Peyer's patch (tissue), 4 donors: ENCODE measurements at regions not wholly inside any gene's neighbourhood (a gene's known extent, or its start where the extent isn't known, plus 50 kb on each side); places are given as distances from the start of the nearest gene placed in this dataset.

Experiments
- DNase-seq, 3 donors: peaks; one replicate each; pipeline ENCODE4 v3.0.0-alpha.2; 2017 to 2019
- H3K27ac ChIP-seq, 4 donors: fragments of 200-600 bp; sonication (generic); one replicate each; pipeline ENCODE4 v1.5.1; 2016 to 2019
- H3K27me3 ChIP-seq, 2 donors: fragments of 200-600 bp; sonication (generic); one replicate each; pipeline ENCODE4 v1.5.1; 2019
- H3K36me3 ChIP-seq, 3 donors: fragments of 200-600 bp; sonication (generic); one replicate each; pipeline ENCODE4 v1.5.1; 2016 to 2019
- H3K4me1 ChIP-seq, 4 donors: fragments of 200-600 bp; sonication (generic); one replicate each; pipeline ENCODE4 v1.5.1; 2016 to 2019
- H3K4me3 ChIP-seq, 4 donors: fragments of 200-600 bp; sonication (generic); 1 replicate in 3 of 4; 2 replicates in 1 of 4; pipeline ENCODE4 v1.5.1; 2016 to 2019; ENCODE audit warnings: mild to moderate bottlenecking in 1 of 4
- H3K9me3 ChIP-seq, 4 donors: fragments of 200-600 bp; sonication (generic); one replicate each; pipeline ENCODE4 v1.5.1; 2016 to 2019; ENCODE audit warnings: mild to moderate bottlenecking in 1 of 4
- POLR2A ChIP-seq, 2 donors: fragments of 450-650 bp; IDR thresholded peaks; one replicate each; pipeline ENCODE4 v1.5.1; 2017; ENCODE audit warnings: antibody characterized with exemption in 2 of 2, mild to moderate bottlenecking in 2 of 2, moderate library complexity in 2 of 2
- TF ChIP-seq, protein P1 (sequence below), 6 experiments: fragments of 450-650 bp in 4 of 6; fragments of 200-600 bp in 2 of 6; sonication (generic) in 1 of 6; IDR thresholded peaks; one replicate each; pipeline ENCODE4 v1.5.1; 2017 to 2019; ENCODE audit warnings: antibody characterized with exemption in 6 of 6, mild to moderate bottlenecking in 3 of 6, moderate library complexity in 1 of 6

DNA sequence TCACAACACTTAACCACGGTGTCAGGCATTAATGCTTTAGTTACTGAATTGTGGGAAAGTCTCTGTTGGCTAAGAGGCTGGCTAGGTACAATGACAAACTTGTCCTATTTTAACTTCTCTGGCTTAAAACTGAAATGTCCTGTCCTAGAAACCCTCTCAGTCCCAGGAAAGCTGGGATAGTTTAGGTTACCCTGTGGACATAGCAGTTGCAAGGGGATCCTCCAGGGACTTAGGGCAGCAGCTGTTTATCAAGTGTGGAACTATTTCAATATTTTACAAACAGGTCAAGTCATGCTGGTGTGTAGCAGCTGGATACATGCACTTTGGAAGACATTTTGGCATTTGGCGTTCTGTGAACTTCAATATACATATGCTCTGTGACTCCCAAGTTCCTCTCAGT is 95.0 kb upstream of the ARRDC3 start:
- Histone ChIP-seq H3K4me1 (no peaks in the 10 kb centered on the region), H3K36me3 (no peaks in the 10 kb centered on the region), H3K9me3 (no peaks in the 10 kb centered on the region), H3K27ac (no peak overlapping the region), H3K27me3 (no peaks in the 10 kb centered on the region), H3K4me3 (no peak overlapping the region)
- no peak for DNase-seq
- TF ChIP-seq, protein P1, sequence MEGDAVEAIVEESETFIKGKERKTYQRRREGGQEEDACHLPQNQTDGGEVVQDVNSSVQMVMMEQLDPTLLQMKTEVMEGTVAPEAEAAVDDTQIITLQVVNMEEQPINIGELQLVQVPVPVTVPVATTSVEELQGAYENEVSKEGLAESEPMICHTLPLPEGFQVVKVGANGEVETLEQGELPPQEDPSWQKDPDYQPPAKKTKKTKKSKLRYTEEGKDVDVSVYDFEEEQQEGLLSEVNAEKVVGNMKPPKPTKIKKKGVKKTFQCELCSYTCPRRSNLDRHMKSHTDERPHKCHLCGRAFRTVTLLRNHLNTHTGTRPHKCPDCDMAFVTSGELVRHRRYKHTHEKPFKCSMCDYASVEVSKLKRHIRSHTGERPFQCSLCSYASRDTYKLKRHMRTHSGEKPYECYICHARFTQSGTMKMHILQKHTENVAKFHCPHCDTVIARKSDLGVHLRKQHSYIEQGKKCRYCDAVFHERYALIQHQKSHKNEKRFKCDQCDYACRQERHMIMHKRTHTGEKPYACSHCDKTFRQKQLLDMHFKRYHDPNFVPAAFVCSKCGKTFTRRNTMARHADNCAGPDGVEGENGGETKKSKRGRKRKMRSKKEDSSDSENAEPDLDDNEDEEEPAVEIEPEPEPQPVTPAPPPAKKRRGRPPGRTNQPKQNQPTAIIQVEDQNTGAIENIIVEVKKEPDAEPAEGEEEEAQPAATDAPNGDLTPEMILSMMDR (IDR thresholded peaks at IDR 0.05) = no peak
- no peak for TF ChIP-seq POLR2A (IDR thresholded peaks at IDR 0.05)

- DNase-seq = no peak
- no peaks in the 10 kb centered on the region for H3K4me1 ChIP-seq
- H3K36me3 ChIP-seq = no peaks in the 10 kb centered on the region
- no peaks in the 10 kb centered on the region for H3K9me3 ChIP-seq
- H3K27ac ChIP-seq = no peak overlapping the region
- TF ChIP-seq, protein P1 (IDR thresholded peaks at IDR 0.05) = no peak
- TF ChIP-seq POLR2A (IDR thresholded peaks at IDR 0.05) = no peak
- H3K4me3 ChIP-seq = no peak overlapping the region
- no peaks in the 10 kb centered on the region for H3K27me3 ChIP-seq
Measured at GRCh38 chr5:91477408-91477807, 94.3 kb upstream of the ARRDC3 start.

GRCh38 chr5:91474201-91474600 is 91.1 kb upstream of the ARRDC3 start:
- no peaks in the 10 kb centered on the region for H3K36me3 ChIP-seq
- H3K27me3 ChIP-seq = no peaks in the 10 kb centered on the region

GRCh38 chr5:91472631-91473030 is 89.5 kb upstream of the ARRDC3 start:
- no peaks in the 10 kb centered on the region for H3K27me3 ChIP-seq
- H3K4me3 ChIP-seq = no peak overlapping the region
- no peak for DNase-seq
- TF ChIP-seq, protein P1 (IDR thresholded peaks at IDR 0.05) = no peak
- H3K27ac ChIP-seq = no peak overlapping the region
- no peaks in the 10 kb centered on the region for H3K4me1 ChIP-seq
- H3K9me3 ChIP-seq = no peaks in the 10 kb centered on the region
- no peaks in the 10 kb centered on the region for H3K36me3 ChIP-seq

More at GRCh38 chr5:91474201-91474600, 91.1 kb upstream of the ARRDC3 start:
- no peak for DNase-seq
- H3K4me3 ChIP-seq = no peak overlapping the region
- TF ChIP-seq POLR2A (IDR thresholded peaks at IDR 0.05) = no peak
- TF ChIP-seq, protein P1 (IDR thresholded peaks at IDR 0.05) = no peak
- H3K27ac ChIP-seq = no peak overlapping the region
- no peaks in the 10 kb centered on the region for H3K4me1 ChIP-seq
- no peaks in the 10 kb centered on the region for H3K9me3 ChIP-seq

- Histone ChIP-seq H3K4me3 (no peak overlapping the region), H3K27me3 (no peaks in the 10 kb centered on the region), H3K27ac (peak overlapping the region in 2 of 4 donors; percentile 33 to 58), H3K9me3 (no peaks in the 10 kb centered on the region), H3K4me1 (no peaks in the 10 kb centered on the region), H3K36me3 (no peaks in the 10 kb centered on the region)
- no peak for DNase-seq
- no peak for TF ChIP-seq POLR2A (IDR thresholded peaks at IDR 0.05)
- TF ChIP-seq, protein P1 (IDR thresholded peaks at IDR 0.05) = no peak
Measured at GRCh38 chr5:91469517-91470165, 86.5 kb upstream of the ARRDC3 start.
